Activated CD4-positive, alpha-beta T cell treated with anti-CD3 and anti-CD28 coated beads, Interleukin-2, amount 50 U/mL, for 24 hours (primary cell): ENCODE measurements at regions not wholly inside any gene's neighbourhood (a gene's known extent, or its start where the extent isn't known, plus 50 kb on each side); places are given as distances from the start of the nearest gene placed in this dataset.
"Not testable (repeated sequence)": the region's sequence is repeated elsewhere in the genome, so short reads cannot be mapped to it uniquely, and the experiment has no call there.

Source experiments
- DNase-seq, 2 donors: peaks; one replicate each; pipeline ENCODE4 v3.0.0-alpha.2; 2020; ENCODE audit warnings: low read depth in 1 of 2, low spot score in 1 of 2

DNA sequence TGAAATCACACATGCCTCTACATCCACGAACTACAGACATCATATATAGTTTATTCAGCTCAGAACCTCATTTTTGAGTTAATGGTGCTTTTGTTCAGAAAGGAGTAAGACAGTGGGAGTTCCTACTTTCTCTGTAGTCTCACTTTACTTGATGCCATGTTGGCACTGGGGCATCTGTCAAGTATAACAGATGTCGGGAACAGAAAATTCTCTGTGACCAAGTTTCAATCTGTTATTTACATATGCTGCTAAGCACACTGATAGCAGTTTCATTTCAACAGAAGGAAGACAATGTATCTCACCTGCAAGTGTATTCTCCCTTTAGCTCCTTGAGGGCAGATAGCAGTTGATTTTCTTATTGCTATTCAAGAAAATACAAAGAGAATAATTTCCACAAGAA, 774.1 kb downstream of the METTL4 start:
- DNase-seq = no peak

GRCh38 chr18:1805521-1805920, 765.8 kb downstream of the METTL4 start:
- no peak for DNase-seq

DNA sequence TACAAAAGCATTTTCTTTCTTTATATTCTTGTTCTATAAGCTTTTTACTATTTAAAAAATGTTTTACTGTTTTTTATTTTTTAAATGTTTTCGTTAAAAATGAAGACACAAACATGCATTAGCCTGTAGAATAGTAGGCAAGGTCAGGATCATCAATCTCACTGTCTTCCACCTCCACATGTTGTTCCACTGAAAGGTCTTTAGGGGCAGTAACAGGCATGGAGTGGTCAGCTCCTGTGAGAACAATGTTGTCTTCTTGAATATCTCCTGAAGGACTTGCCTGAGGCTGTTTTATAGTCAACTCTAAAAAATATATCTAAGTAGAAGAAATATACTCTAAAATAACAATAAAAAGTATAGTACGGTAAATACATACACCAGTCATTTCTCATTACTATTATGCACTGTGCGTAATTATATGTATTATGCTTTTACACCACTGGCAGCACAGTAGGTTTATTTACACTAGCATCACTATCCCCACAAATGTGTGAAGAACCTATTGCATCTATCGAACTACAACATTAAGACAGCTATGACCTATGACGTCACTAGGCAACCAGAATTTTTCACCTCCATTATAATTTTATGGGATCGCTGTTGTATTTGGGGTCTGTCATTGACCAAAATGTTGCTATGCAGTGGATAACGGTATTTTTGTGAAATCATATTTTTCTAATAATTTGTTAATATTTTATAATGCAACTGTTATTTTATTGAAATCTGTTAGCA, 764.3 kb downstream of the METTL4 start:
- DNase-seq = no peak

DNA sequence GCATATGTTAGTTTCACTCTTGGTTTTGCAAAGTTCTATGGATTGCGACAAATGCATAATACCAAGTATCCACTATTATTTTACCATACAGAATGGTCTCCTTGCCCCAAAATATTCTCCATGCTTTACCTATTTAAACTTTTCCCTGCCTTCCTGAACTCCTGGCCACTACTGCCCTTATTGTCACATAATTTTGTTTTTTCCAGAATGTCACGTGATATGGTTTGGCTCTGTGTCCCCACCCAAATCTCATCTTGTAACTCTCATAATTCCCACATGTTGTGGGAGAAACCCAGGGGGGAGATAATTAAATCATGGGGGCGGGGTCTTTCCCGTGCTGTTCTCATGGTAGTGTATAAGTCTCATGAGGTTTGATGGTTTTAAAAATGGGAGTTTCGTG, 760.0 kb downstream of the METTL4 start:
- no peak for DNase-seq

DNA sequence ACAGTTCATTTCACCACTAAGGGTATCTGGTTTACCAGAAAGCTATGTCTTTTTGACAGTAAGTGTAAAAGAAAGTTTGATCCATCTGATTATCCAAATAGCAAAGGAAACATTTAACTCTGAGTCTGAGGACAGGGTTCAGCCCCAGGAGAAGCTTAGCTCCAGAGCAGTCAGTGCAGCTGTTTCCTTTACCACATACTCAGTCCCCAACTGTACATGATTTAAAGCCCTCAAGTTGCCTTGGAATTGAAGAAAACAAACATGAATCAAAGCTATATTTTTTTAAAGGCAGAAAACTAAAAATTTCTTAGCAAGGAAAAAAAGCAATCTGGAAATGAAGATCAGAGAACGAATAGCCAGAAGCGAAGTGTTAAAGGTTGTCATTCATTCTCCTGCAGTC, 746.0 kb downstream of the METTL4 start:
- DNase-seq = no peak

DNA sequence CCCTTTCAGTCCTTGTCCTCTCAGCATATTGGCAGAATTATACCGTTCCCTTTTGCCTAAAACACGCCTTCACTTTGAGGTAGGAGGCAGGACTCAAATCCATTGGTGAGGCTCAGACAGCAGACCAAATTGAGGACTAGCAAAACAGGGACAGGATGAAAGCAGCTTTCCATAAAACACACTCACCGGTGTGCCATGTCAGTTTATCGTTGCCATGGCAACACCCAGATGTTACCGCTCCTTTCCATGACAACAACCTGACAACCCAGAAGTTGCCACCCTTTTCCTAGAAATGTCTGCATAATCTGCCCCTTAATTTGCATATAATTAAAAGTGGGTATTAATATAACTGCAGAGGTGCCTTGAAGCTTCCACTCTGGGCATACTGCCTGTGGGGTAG, 730.4 kb downstream of the METTL4 start:
- no peak for DNase-seq

DNA sequence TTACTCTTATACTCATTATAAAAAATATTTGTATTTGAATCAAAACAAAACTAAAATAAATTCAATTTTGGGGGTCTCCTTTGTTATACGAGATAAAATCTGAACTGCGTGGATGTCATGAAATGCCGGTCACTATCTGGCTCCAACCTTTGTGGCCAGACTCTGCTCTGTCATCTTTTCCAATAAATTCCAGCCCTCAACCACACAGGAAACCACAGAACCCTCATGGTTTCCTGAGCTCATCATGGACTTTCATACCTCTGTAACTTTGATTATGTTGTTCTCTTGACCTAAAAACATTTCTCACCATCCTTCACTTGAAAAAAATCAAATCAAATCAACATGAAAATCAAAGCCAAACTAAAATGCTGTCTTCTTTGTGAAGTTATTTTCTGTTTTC, 724.7 kb downstream of the METTL4 start:
- DNase-seq = no peak

GRCh38 chr18:1848716-1849115, 722.6 kb downstream of the METTL4 start:
- no peak for DNase-seq

- no peak for DNase-seq
These were observed 721.9 kb downstream of the METTL4 start for GRCh38 chr18:1849386-1849785.

DNA sequence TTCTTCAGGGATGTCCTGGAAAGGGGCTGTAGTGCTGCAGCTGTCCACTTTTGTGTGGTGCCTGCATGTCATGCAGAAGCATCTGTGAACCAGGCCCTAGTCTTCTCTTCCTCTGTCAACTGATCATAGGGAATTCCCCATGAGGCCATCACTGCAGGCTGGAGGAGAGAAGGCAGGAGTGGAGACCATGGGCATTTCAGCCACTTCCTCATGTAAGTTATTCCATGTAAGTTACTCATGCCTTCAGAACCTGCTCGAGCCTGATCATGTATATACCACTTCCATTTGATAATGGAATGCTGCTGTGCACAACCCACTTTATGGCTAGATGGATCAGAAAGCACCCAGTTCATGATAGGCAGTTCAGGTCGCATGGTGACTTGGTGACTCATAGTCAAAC, 714.0 kb downstream of the METTL4 start:
- DNase-seq = not testable (repeated sequence)

DNA sequence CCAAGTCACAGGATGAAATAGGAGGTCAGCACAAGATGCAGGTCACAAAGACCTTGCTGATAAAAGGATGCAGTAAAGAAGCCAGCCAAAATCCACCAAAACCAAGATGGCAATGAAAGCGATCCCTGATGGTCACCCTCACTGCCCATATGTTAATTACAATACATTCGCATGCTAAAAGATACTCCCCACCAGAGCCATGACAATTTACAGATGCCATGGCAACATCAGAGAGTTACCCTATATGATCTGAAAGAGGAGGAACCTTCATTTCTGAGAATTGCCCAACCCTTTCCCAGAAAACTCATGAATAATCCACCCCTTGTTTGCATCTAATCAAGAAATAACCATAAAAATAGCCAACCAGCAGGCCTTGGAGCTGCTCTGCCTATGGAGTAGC, 709.8 kb downstream of the METTL4 start:
- DNase-seq = no peak

DNA sequence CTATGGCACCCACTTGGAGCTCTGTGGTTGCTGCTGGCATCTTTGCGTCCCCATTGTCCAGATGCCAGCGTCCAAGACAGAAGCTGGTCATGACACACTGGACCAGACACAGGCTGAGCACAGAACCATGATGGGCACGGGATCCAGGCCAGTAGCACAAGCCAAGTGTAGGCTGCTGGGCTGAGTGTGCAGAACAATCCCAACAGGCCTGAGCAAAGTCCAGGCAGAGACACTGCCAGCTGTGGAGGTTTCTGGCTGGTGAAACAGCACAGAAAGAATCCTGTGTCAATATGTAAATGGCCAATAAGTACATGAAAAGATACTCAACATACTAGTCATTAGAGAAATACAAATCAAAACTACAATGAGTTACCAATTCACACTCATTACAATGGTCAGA, 705.4 kb downstream of the METTL4 start:
- no peak for DNase-seq

DNA sequence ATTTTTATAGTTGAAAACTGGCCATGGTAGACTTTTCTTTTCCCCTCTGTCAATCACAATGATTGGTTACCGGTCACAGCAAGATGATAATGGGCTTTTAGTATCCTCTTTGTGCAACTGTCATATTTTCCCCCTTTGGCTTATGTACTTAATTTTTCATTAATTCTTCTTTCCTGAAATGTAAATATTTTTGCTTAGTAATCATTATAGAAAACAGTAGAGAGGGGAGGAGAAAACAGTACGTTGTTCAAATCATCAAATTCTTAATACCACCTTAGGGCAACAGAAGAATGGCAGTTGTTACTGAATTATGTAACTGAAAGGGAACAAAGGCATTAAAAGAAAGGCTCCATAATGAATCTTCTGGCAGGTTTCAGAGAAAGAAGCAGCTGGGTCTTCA, 699.0 kb downstream of the METTL4 start:
- DNase-seq = no peak

DNA sequence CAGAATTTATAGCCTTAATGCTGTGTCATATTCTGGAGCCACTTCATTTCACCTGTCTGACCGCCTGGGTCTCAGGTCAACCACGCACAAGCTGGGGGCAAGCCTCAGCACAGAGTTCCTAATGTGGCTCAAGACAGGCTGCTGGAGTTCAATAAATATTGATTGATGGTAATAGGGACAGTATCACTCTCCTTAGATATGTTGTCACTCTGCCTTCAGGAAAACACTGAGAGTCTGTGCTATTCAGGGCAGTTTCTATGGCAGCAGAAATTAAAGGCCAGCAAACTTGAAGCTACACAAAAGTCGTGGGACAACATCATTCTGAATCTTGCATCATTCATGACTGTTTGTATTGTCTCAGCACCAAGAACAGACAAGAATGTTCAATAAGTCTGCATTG, 696.1 kb downstream of the METTL4 start:
- DNase-seq = no peak

DNA sequence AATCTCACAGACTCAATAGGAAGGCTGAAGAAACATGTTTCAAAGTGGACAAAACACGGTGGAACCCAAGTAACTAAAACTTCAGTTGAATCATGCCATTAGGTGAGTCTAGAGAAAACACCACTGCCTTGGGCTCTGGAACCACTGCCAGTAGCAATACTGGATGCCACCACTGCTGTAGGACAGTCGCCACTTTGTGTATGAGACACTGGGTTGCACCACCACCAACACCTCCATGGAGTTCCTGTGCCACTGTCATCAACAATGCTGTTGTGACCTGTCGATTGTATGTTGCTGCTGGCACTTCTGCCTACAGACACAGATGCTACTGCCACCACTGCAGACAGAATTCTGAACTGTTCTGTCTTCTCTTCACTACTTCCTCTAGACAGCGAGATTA, 686.7 kb downstream of the METTL4 start:
- DNase-seq = no peak

- no peak for DNase-seq
These were observed 679.7 kb downstream of the METTL4 start for GRCh38 chr18:1891641-1892040.

- DNase-seq = no peak
These were observed 679.1 kb downstream of the METTL4 start for GRCh38 chr18:1892191-1892590.

GRCh38 chr18:1895456-1896185, 675.7 kb downstream of the METTL4 start:
- no peak for DNase-seq

GRCh38 chr18:1906421-1906820, 664.9 kb downstream of the METTL4 start:
- no peak for DNase-seq

DNA sequence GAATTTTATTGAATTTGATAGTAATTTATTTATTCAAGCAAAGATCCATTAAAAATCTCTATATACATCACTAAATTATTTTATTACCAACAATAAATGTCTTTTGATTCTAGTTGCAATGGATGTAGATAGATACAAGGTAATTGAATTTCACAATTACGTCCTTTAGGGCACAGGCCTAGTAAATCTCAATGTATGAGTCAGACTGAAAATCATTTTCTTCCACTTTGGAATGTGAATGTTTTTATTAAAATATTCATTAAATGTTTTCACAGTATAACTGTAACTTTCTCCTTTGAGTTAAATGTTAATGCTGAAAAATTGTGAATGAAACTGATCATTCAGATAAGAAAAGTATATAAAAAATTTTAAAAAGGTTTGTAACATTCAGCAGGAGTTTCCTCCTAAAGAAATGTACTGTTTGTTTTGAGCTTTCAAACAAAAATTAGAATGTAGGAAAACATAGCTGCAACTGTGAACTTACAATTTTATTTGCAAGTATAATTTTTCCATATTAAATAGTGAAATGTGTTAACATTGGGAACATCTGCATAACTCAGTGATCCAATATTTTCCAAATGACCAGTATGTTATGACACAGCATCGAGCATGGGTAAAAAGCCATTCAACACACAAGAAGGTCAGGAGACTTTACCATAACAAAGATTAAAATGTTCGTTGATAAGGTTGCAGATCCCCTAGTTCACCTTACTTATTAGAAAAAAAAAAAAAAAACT, 663.7 kb downstream of the METTL4 start:
- no peak for DNase-seq

DNA sequence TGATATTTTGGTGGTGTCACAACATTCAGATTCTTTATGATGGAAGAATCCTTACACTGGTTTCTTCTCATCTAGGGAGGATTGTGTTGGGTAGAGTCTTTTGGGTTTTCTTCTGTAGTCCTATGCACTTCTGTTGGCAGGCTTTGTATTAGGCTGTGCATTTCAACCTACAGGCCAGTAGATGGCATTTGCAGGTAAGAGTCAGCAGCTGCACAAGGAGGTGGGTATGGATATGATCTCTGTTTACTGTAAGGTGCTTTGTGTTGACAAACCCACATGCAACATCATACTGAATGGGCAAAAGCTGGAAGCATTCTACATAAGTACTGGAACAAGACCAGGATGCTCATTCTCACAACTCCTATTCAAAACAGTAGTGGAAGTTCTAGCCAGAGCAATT, 656.8 kb downstream of the METTL4 start:
- no peak for DNase-seq

DNA sequence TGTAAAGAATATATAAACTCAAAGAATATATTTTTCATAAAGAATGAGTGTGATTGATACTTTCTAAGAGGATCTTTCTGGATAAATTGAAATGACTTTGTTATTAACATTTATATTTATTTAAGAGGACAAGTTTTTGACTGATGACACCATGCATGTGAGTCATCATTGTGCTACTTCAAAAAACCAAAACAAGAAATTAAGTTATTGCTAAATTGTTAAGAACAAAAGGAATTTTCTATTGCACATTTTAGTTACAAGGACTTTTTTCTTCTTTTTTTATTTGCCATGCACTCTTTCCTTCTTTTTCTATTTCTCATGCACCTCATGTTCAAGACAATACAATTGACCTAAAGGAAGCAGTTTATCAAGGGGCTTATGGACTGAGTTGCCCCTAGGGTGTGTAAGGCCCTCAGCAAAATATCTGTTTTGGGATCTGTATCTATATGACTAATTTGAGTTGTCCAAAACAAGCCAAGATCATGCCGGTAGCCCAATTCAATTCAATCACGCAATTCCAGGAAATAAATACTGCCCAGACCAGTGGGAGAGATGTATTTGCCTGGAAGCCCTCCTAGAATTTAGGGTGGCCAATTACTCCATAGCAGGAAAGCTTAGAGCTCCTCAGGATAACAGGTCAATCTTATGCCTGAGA, 654.3 kb downstream of the METTL4 start:
- DNase-seq = no peak
